Activated T-helper 1 cell treated with anti-CD3 and anti-CD28 coated beads, Interleukin-2, amount 50 U/mL, for 16 hours (primary cell): ENCODE measurements at regions not wholly inside any gene's neighbourhood (a gene's known extent, or its start where the extent isn't known, plus 50 kb on each side); places are given as distances from the start of the nearest gene placed in this dataset.
"Not testable (repeated sequence)": the region's sequence is repeated elsewhere in the genome, so short reads cannot be mapped to it uniquely, and the experiment has no call there.

Experiments
- DNase-seq, 2 donors: peaks; one replicate each; pipeline ENCODE4 v3.0.0-alpha.2; 2020; ENCODE audit warnings: low read depth in 1 of 2, low spot score in 1 of 2

GRCh38 chr15:93965304-93965908 is 266.0 kb upstream of the MCTP2 start:
- DNase-seq, result no peak

- no peak for DNase-seq
These were observed 276.3 kb upstream of the MCTP2 start for GRCh38 chr15:93954985-93955571.

- DNase-seq, result no peak
These were observed 282.6 kb upstream of the MCTP2 start for GRCh38 chr15:93948726-93949125.

- no peak for DNase-seq
These were observed 287.8 kb upstream of the MCTP2 start for GRCh38 chr15:93943586-93943985.

- no peak for DNase-seq
These were observed 289.1 kb upstream of the MCTP2 start for GRCh38 chr15:93942269-93942694.

GRCh38 chr15:93941697-93942096 is 289.7 kb upstream of the MCTP2 start:
- no peak for DNase-seq

GRCh38 chr15:93940226-93940625 is 291.1 kb upstream of the MCTP2 start:
- DNase-seq, result no peak

GRCh38 chr15:93932164-93932776 is 299.1 kb upstream of the MCTP2 start:
- no peak for DNase-seq

- no peak for DNase-seq
These were observed 301.8 kb upstream of the MCTP2 start for GRCh38 chr15:93929375-93930094.

GRCh38 chr15:93920204-93920603 is 311.2 kb upstream of the MCTP2 start:
- no peak for DNase-seq

- DNase-seq, result not testable (repeated sequence)
These were observed 312.6 kb upstream of the MCTP2 start for GRCh38 chr15:93918801-93919200.

GRCh38 chr15:93917181-93917580 is 314.2 kb upstream of the MCTP2 start:
- DNase-seq, result no peak

GRCh38 chr15:93913871-93914270 is 317.5 kb upstream of the MCTP2 start:
- no peak for DNase-seq

GRCh38 chr15:93913310-93913709 is 318.1 kb upstream of the MCTP2 start:
- no peak for DNase-seq

GRCh38 chr15:93900476-93901400 is 330.6 kb upstream of the MCTP2 start:
- no peak for DNase-seq

- no peak for DNase-seq
These were observed 331.5 kb upstream of the MCTP2 start for GRCh38 chr15:93899817-93900216.

GRCh38 chr15:93897377-93897776 is 334.0 kb upstream of the MCTP2 start:
- no peak for DNase-seq

- DNase-seq, result no peak
These were observed 335.2 kb upstream of the MCTP2 start for GRCh38 chr15:93895976-93896770.

GRCh38 chr15:93894438-93895036 is 336.8 kb upstream of the MCTP2 start:
- no peak for DNase-seq

- no peak for DNase-seq
These were observed 344.2 kb upstream of the MCTP2 start for GRCh38 chr15:93887151-93887550.
